ACHN (cell line): ENCODE measurements at regions not wholly inside any gene's neighbourhood (a gene's known extent, or its start where the extent isn't known, plus 50 kb on each side); places are given as distances from the start of the nearest gene placed in this dataset.
"Not testable (repeated sequence)": the region's sequence is repeated elsewhere in the genome, so short reads cannot be mapped to it uniquely, and the experiment has no call there.

Source experiments
- DNase-seq: peaks from one replicate; pipeline ENCODE4 v3.0.0-alpha.2; 2015
- in situ Hi-C: cut with HindIII; loops from 2 replicates; pipeline ENCODE4 v1.10.0; 2017; ENCODE audit warnings: low sequenced_read_pairs, low pct_ligation_motif_present, low pct_unique_long_range_greater_than_20kb

GRCh38 chr4:71201057-71201456 lies 137.8 kb upstream of the SLC4A4 start:
- DNase-seq, result no peak
- in situ Hi-C loops, result no loop called here

- no peak for DNase-seq
- in situ Hi-C loops, result no loop called here
Observed at GRCh38 chr4:71201817-71202576, 136.8 kb upstream of the SLC4A4 start.

DNA sequence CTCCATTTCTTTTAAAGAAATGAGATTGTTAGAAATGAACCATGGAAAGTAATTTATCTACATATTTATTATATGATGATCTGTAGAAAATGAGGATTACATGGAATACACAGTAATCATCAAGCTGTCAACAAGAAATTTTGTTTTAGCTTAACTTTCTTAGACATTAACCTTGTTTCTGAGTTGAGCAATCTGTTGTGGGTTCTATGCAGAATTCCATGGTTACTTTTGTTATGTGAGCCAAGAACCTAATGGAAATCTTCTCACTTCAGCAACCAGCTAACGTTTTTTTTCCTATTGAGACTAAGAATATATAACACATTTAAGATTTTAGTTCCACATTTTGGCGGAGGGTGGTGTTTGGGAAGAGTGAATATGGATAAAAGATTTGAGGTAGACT lies 136.1 kb upstream of the SLC4A4 start:
- no peak for DNase-seq
- in situ Hi-C loops, result no loop called here

DNA sequence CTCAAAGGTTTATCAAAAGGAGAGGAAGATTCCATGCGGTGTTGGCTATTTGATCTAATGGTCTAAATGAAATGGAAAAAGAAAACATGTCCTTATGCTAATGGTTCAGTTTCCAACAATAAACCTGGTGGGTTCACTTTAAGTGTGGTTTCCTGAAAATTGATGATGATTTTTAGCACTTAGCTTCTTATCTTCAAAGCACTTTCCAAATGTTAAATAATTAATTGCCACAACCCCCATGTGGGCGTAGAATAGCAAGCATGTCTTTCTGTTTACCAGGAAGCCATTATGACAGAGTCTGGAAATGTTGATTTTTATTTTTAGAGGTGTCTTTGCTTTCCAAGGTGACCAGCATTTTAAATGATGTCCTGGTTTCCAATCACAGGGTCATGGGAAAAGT lies 134.8 kb upstream of the SLC4A4 start:
- no peak for DNase-seq
- in situ Hi-C loops, result no loop called here

DNA sequence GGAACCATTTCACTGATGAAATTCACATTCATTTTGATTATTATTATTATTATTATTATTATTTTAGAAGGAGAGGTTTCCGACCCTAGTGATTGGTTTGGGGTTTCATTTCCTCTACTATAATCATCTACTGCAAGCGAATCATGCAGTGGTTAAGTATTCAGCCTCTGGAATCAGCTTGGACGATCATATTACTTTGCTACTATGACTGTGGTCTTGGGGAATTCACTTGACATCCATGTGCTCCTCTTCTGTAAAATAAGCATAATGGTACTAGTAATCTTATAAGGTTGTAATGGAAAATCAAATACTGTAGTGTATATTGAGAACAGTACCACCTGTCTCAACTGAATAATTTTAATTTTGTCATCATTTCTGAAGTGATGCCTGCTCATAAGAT lies 132.1 kb upstream of the SLC4A4 start:
- DNase-seq, result peak; percentile 47
- in situ Hi-C loops, result no loop called here

GRCh38 chr4:71209161-71209560 lies 129.7 kb upstream of the SLC4A4 start:
- peak; percentile 61 for DNase-seq
- in situ Hi-C loops, result no loop called here

- in situ Hi-C loops, result no loop called here
Observed at GRCh38 chr4:71210823-71211222, 128.0 kb upstream of the SLC4A4 start.

GRCh38 chr4:71211748-71212147 lies 127.1 kb upstream of the SLC4A4 start:
- DNase-seq, result no peak
- in situ Hi-C loops, result no loop called here

More at GRCh38 chr4:71210823-71211222, 128.0 kb upstream of the SLC4A4 start:
- no peak for DNase-seq

DNA sequence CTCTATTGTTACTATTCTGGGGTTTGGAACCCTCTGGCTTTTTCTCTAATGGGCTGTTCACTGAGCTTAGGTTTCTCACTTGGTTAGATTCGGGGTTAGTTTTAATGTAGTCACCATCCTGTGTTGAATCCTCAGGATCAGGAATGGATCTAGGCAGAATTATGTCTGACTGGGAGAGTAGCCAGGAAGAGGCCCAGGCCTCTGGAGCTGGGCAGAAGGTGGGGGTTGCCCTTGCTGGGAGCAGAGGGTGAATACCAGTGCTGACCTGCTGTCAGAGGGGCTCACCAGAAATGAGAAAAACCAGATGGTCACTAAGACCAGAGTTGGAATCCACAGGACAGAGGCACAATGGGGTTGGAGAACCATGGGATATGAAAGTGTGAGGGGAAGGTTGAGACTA lies 126.6 kb upstream of the SLC4A4 start:
- in situ Hi-C loops, result no loop called here
- DNase-seq, result no peak

GRCh38 chr4:71214578-71214977 lies 124.2 kb upstream of the SLC4A4 start:
- in situ Hi-C loops, result no loop called here
- no peak for DNase-seq

- in situ Hi-C loops, result no loop called here
- DNase-seq, result no peak
Observed at GRCh38 chr4:71216316-71216959, 122.4 kb upstream of the SLC4A4 start.

GRCh38 chr4:71217688-71218087 lies 121.1 kb upstream of the SLC4A4 start:
- no peak for DNase-seq
- in situ Hi-C loops, result no loop called here

- DNase-seq, in situ Hi-C loops: not testable (repeated sequence)
Observed at GRCh38 chr4:71220848-71221247, 118.0 kb upstream of the SLC4A4 start.

DNA sequence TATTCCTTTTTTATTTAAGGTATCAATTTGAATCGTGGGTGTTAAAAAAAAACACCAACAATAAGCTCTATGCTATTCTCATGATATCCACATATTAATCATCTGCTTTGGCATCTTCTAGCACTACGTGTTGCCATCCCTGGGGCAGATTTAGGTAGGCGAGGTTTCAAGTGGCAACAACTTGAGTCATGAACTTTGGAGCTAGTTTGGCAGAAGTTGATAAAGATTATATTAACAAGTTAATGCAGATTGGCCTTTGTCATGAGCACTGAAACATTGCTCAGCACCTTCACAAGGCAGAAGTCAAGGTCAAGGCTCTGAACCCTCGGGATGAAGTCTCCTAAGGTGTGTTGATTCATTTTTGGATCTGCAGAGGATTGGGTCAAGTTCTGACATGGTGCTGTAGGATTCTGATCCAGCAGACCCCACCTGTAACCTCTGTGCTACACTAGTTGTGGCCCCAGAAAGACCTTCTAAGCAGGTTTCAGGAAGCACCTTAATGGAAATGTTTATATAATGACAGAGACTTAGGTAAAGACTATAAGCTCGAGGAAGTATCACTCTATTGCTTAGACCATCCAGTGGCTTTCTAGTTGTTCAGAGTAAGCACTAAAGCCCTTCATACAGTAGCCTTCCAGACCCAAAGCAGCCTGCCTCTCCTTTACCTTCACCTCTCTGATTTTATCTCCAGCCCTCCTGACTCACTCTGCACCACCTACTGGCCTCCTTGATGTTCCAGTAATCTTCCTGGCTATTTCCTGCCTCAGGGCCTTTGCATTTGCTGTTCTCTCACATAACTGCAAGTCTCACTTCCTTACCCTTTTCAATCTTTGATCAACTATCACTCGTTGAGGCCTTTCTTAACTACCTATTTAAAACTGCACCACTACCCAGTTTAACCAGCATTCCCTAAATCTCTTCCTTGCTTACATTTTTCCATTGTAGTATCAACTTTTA lies 117.0 kb upstream of the SLC4A4 start:
- DNase-seq, result no peak
- in situ Hi-C loops, result no loop called here

DNA sequence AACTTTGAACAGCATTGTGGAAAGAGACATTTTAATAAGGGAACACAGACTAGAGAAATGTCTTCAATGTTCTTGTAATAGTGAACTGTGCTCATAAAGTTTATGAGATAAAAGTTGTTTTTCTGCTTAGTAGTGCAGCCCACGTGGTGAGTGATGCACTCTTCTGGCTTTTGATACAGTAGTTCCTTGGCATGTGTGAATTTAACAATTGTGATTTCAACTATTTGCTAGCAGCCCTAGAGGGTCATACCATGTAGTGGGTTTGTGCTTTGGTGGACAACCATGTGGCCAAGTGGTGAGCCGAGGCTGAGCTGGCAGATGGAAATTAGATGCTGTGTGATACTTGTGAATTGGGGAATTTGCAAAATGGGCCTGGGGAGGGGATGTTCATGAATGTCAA lies 116.2 kb upstream of the SLC4A4 start:
- DNase-seq, result no peak
- in situ Hi-C loops, result no loop called here

DNA sequence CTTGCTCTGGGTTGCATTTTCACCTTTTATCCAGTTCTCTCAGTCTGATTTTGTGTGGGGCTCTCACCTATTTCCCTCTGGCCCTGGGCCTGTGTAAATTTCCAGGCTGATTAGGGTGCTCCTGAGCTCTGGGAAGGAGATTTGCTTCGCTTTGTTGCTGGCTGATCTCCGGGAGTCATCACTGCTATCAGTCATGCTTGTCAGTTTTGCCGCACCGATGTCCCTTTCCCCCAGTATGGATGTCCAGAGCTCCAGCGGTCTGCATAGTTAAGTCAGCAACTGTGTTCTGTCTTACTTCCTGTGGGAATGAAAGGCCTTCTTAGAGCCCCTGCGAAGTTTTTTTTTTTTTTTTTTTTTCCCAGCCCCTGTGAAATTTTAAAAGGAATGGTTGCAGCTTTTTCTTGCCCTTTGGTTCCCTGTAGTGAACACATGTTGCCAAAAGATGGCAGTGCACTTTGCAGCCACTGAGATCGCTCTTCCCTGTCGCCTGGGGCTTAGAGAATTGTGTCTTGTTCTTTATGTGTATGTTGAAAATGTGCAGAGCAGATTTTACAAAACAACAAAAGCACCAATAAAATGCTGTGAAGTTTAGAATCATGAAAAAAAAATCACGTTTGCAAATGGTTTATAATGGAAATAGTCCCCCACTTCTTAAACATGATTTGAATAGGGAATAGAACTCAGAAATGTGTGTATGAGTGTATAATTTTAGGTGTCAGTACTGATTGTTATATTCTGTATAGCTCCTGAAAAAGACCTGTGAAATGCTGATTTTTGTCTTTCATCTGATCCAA lies 109.1 kb upstream of the SLC4A4 start:
- peak; percentile 66 for DNase-seq
- in situ Hi-C loops, result no loop called here

DNA sequence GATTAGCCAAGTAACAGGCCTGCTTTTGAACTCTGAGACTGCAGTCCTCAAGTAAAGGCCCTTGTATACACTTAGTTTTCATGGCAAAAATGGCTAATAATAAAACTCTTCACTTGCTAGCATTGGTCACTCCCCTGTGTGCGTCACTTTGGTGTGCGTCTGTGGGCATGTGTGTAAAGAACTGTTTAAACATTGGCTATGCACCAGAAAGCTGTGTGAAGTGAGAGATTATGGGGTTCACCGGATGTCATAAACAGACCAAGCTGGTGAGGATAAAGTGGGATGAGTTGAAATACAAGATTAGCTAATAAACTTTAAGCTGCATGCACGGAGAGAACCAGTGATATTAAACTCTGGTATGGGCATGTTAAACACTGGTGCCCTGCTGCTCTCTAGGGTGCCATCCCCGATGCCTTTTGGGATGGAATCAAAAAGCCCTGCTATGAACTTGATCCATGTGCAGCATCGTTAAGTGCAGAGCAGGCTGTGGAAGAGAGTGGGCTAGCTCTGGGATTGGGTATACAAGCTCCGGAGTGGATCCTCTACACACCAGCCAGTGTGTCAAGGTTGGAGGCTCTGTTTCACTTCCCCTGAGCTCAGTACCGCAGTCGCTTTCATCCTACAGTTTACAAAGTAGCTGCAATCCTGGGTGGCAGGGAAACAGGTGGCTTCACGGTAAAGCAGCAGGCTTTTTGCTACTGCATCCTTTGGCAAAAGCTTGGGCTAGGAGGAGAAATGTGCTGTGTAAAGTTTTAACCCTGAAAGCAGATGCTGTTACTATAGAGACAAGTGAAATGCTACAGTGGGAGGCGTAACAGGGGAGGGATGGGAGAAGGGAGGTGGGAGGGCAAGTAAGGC lies 108.3 kb upstream of the SLC4A4 start:
- in situ Hi-C loops, result no loop called here
- peak; percentile 39 for DNase-seq
